Endothelial cell of umbilical vein (primary cell): ENCODE measurements at regions not wholly inside any gene's neighbourhood (a gene's known extent, or its start where the extent isn't known, plus 50 kb on each side); places are given as distances from the start of the nearest gene placed in this dataset.

ENCODE experiments used
- BruUV-seq: library from RNA; stranded (reverse); fragments of 400-500 nt; replicated peaks from 2 replicates; lab custom pipeline; 2021; lab: Mats Ljungman, UMichigan
- CTCF ChIA-PET: fragments of 300-600, 350-600 bp; sonication (Branson Sonifier 250); formaldehyde crosslinking; loops from one replicate; lab custom pipeline; 2021; ENCODE audit warnings: antibody characterized with exemption, inconsistent platforms; lab: Charles Lee
- POLR2A ChIA-PET: fragments of 300-600, 350-600 bp; sonication (Branson Sonifier 250); formaldehyde crosslinking; loops from one replicate; lab custom pipeline; 2021; ENCODE audit warnings: antibody characterized with exemption, inconsistent platforms; lab: Charles Lee
- DNase-seq: peaks from one replicate; pipeline ENCODE4 v3.0.0-alpha.2; 2011; ENCODE audit warnings: low read depth, low spot score
- FAIRE-seq: peaks from 2 replicates; lab custom pipeline; 2011; peaks lifted over from hg19 to GRCh38; lab: Jason Lieb, UNC
- H2AFZ ChIP-seq: 2 replicates; pipeline ENCODE4 v1.6.0; 2012; ENCODE audit warnings: low read depth, low read length, control low read depth, inconsistent platforms
- H3K27ac ChIP-seq: 2 replicates; pipeline ENCODE4 v1.5.1; 2011; ENCODE audit warnings: low read depth, mild to moderate bottlenecking, control low read depth, low read length, moderate library complexity; ENCODE audit not compliant: insufficient read depth
- H3K27me3 ChIP-seq, 2 experiments: 2 replicates each; pipeline versions ENCODE4 v1.6.0 to v1.6.1; 2011; ENCODE audit warnings: low read length in 2 of 2, mixed read lengths in 1 of 2; ENCODE audit not compliant: control insufficient read depth in 2 of 2, insufficient read depth in 2 of 2
- H3K36me3 ChIP-seq, 2 experiments: 2 replicates in 1 of 2; 3 replicates in 1 of 2; pipeline ENCODE4 v1.5.1; 2011; ENCODE audit warnings: low read length in 2 of 2, mild to moderate bottlenecking in 1 of 2, moderate library complexity in 1 of 2; ENCODE audit not compliant: control insufficient read depth in 2 of 2, insufficient read depth in 2 of 2; ENCODE audit errors: extremely low read depth in 1 of 2
- H3K4me1 ChIP-seq: 3 replicates; pipeline ENCODE4 v1.5.1; 2011; ENCODE audit warnings: mild to moderate bottlenecking, low read length; ENCODE audit not compliant: control insufficient read depth, insufficient read depth; ENCODE audit errors: extremely low read depth
- H3K4me2 ChIP-seq: 2 replicates; pipeline ENCODE4 v1.6.1; 2011; ENCODE audit warnings: low read length, control low read depth, mixed read lengths; ENCODE audit not compliant: insufficient read depth
- H3K4me3 ChIP-seq, 3 experiments: fragments of 200-600 bp in 1 of 3; sonication (generic), shearing (Covaris generic) in 1 of 3; replicated peaks in 1 of 3; 2 replicates each; pipeline ENCODE4 v1.5.1; 2011 to 2016; ENCODE audit warnings: control low read depth in 3 of 3, low read length in 3 of 3, mild to moderate bottlenecking in 2 of 3, inconsistent platforms in 1 of 3, low read depth in 1 of 3, moderate library complexity in 1 of 3; ENCODE audit not compliant: insufficient read depth in 1 of 3
- H3K79me2 ChIP-seq: 2 replicates; pipeline ENCODE4 v1.6.0; 2012; ENCODE audit warnings: low read length, inconsistent platforms; ENCODE audit not compliant: control insufficient read depth, insufficient read depth
- H3K9ac ChIP-seq: replicated peaks from 2 replicates; pipeline ENCODE3; 2011; ENCODE audit warnings: low read length, control low read depth; ENCODE audit not compliant: insufficient read depth; ENCODE audit errors: extremely low read depth
- H3K9me1 ChIP-seq: replicated peaks from 3 replicates; pipeline ENCODE4 v1.6.0; 2011; ENCODE audit warnings: mild to moderate bottlenecking, low read length; ENCODE audit not compliant: control insufficient read depth, insufficient read depth; ENCODE audit errors: extremely low read depth
- H3K9me3 ChIP-seq: replicated peaks from 2 replicates; pipeline ENCODE4 v1.5.1; 2012; ENCODE audit warnings: low read length, inconsistent platforms; ENCODE audit not compliant: control insufficient read depth, insufficient read depth
- H4K20me1 ChIP-seq: replicated peaks from 2 replicates; pipeline ENCODE3; 2011; ENCODE audit warnings: mild to moderate bottlenecking, low read length; ENCODE audit not compliant: control insufficient read depth, insufficient read depth; ENCODE audit errors: extremely low read depth
- EZH2 ChIP-seq: IDR thresholded peaks from 2 replicates; pipeline ENCODE4 v1.6.1; 2012; ENCODE audit warnings: borderline replicate concordance, low read depth, mild to moderate bottlenecking, moderate library complexity, low read length, inconsistent platforms; ENCODE audit not compliant: severe bottlenecking
- FOS ChIP-seq: IDR thresholded peaks from 2 replicates; pipeline ENCODE4 v1.6.1; 2011; ENCODE audit warnings: mild to moderate bottlenecking, low read length, moderate library complexity, borderline replicate concordance; ENCODE audit not compliant: insufficient read depth
- GATA2 ChIP-seq: IDR thresholded peaks from 2 replicates; pipeline ENCODE4 v1.7.0; 2011; ENCODE audit warnings: low read depth, mild to moderate bottlenecking, moderate library complexity, mixed read lengths, low read length; ENCODE audit not compliant: insufficient read length, insufficient read depth
- JUN ChIP-seq: IDR thresholded peaks from 2 replicates; pipeline ENCODE4 v1.6.1; 2011; ENCODE audit warnings: borderline replicate concordance, low read depth; ENCODE audit not compliant: insufficient read length, insufficient read depth
- MYC ChIP-seq: IDR thresholded peaks from one replicate; pipeline ENCODE4 v1.6.1; 2011; ENCODE audit warnings: mild to moderate bottlenecking, low read depth, low read length
- POLR2A ChIP-seq: IDR thresholded peaks from 2 replicates; pipeline ENCODE4 v1.6.1; 2012; ENCODE audit warnings: low read depth, mild to moderate bottlenecking, control low read depth, low read length
- POLR2AphosphoS5 ChIP-seq: IDR thresholded peaks from 2 replicates; pipeline ENCODE4 v1.6.1; 2012; ENCODE audit warnings: low read depth, mild to moderate bottlenecking, control low read depth, low read length, moderate library complexity; ENCODE audit not compliant: insufficient read depth
- dilution Hi-C: fragments of 300-500 bp; cut with MboI; formaldehyde crosslinking; loops from one replicate; pipeline ENCODE4 v1.15.0; 2019; ENCODE audit warnings: low sequenced_read_pairs; ENCODE audit not compliant: extremely low pct_ligation_motif_present
- intact Hi-C: fragments of 100-400 bp; cut with micrococcal nuclease; formaldehyde crosslinking; loops from one replicate; pipeline ENCODE4 v1.10.0; 2022
- TF ChIP-seq, protein P1 (sequence below): IDR thresholded peaks from 2 replicates; pipeline ENCODE4 v1.6.1; 2011; ENCODE audit not compliant: insufficient read depth, insufficient read length
- TF ChIP-seq, protein P2 (sequence below), 2 donors: IDR thresholded peaks; 1 replicate in 1 of 2; 2 replicates in 1 of 2; pipeline ENCODE4 v1.5.1; 2011; ENCODE audit warnings: low read length in 2 of 2, mild to moderate bottlenecking in 2 of 2, moderate library complexity in 2 of 2, control low read depth in 1 of 2, inconsistent platforms in 1 of 2, low read depth in 1 of 2; ENCODE audit not compliant: insufficient read depth in 1 of 2; ENCODE audit errors: extremely low read depth in 1 of 2

- no peak overlapping the region for H3K27ac ChIP-seq
- H3K79me2 ChIP-seq = no peaks in the 10 kb centered on the region
- CTCF ChIA-PET = no interaction called here
- intact Hi-C loops (no loop called here), dilution Hi-C loops (no loop called here)
- H3K9me3 ChIP-seq = no peaks in the 10 kb centered on the region
- no TSS peak for BruUV-seq
- no peaks in the 10 kb centered on the region for H3K9me1 ChIP-seq
- DNase-seq = no peak
- H3K27me3 ChIP-seq = no peaks in the 10 kb centered on the region
- H3K4me1 ChIP-seq = no peaks in the 10 kb centered on the region
- POLR2A ChIA-PET = no interaction called here
- H3K9ac ChIP-seq = no peak overlapping the region
- no peak overlapping the region for H3K4me3 ChIP-seq
- no peaks in the 10 kb centered on the region for H3K36me3 ChIP-seq
- H4K20me1 ChIP-seq = no peaks in the 10 kb centered on the region
- no peak for TF ChIP-seq POLR2A
- no peak for TF ChIP-seq POLR2AphosphoS5
- TF ChIP-seq MYC = no peak
- TF ChIP-seq, protein P1, sequence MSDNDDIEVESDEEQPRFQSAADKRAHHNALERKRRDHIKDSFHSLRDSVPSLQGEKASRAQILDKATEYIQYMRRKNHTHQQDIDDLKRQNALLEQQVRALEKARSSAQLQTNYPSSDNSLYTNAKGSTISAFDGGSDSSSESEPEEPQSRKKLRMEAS = no peak
- no peak for TF ChIP-seq GATA2
- TF ChIP-seq JUN = no peak
- TF ChIP-seq, protein P2, sequence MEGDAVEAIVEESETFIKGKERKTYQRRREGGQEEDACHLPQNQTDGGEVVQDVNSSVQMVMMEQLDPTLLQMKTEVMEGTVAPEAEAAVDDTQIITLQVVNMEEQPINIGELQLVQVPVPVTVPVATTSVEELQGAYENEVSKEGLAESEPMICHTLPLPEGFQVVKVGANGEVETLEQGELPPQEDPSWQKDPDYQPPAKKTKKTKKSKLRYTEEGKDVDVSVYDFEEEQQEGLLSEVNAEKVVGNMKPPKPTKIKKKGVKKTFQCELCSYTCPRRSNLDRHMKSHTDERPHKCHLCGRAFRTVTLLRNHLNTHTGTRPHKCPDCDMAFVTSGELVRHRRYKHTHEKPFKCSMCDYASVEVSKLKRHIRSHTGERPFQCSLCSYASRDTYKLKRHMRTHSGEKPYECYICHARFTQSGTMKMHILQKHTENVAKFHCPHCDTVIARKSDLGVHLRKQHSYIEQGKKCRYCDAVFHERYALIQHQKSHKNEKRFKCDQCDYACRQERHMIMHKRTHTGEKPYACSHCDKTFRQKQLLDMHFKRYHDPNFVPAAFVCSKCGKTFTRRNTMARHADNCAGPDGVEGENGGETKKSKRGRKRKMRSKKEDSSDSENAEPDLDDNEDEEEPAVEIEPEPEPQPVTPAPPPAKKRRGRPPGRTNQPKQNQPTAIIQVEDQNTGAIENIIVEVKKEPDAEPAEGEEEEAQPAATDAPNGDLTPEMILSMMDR (IDR thresholded peaks at IDR 0.05; ENCODE audit: extremely low read depth in 1 of 2, insufficient read depth in 1 of 2, low read depth in 1 of 2, low read length in 2 of 2) = no peak
- no peak for TF ChIP-seq FOS
- TF ChIP-seq EZH2 = no peak
- H3K4me2 ChIP-seq = no peak overlapping the region
- no peak for FAIRE-seq
- H2AFZ ChIP-seq = no peak overlapping the region
Observed at GRCh38 chr15:62456011-62456920, 291.2 kb upstream of the C2CD4B start.
